HG03469 (cell line): ENCODE measurements at regions not wholly inside any gene's neighbourhood (a gene's known extent, or its start where the extent isn't known, plus 50 kb on each side); places are given as distances from the start of the nearest gene placed in this dataset.
"Not testable (repeated sequence)": the region's sequence is repeated elsewhere in the genome, so short reads cannot be mapped to it uniquely, and the experiment has no call there.

Source experiments
- ATAC-seq: cut with Tn5 transposase; IDR thresholded peaks from one replicate; pipeline ENCODE4 v1.9.1; 2021; ENCODE audit warnings: mild to moderate bottlenecking, moderate library complexity, moderate number of reproducible peaks; ENCODE audit not compliant: unreplicated experiment

GRCh38 chr6:139970591-139970991, 596.1 kb upstream of the CITED2 start:
- no peak for ATAC-seq

GRCh38 chr6:139967497-139967896, 593.0 kb upstream of the CITED2 start:
- ATAC-seq = no peak

- no peak for ATAC-seq
Observed at GRCh38 chr6:139965393-139965792, 590.9 kb upstream of the CITED2 start.

GRCh38 chr6:139964737-139965136, 590.3 kb upstream of the CITED2 start:
- ATAC-seq = no peak

GRCh38 chr6:139962654-139963347, 588.4 kb upstream of the CITED2 start:
- no peak for ATAC-seq

- no peak for ATAC-seq
Observed at GRCh38 chr6:139961190-139961589, 586.7 kb upstream of the CITED2 start.

- ATAC-seq = no peak
Observed at GRCh38 chr6:139960671-139961070, 586.2 kb upstream of the CITED2 start.

- ATAC-seq = no peak
Observed at GRCh38 chr6:139955366-139956155, 581.1 kb upstream of the CITED2 start.

GRCh38 chr6:139954463-139955071, 580.1 kb upstream of the CITED2 start:
- ATAC-seq = no peak

GRCh38 chr6:139953780-139954179, 579.3 kb upstream of the CITED2 start:
- ATAC-seq = not testable (repeated sequence)

- no peak for ATAC-seq
Observed at GRCh38 chr6:139951172-139951571, 576.7 kb upstream of the CITED2 start.

GRCh38 chr6:139944976-139945375, 570.5 kb upstream of the CITED2 start:
- ATAC-seq = no peak

GRCh38 chr6:139944131-139944530, 569.7 kb upstream of the CITED2 start:
- no peak for ATAC-seq

GRCh38 chr6:139943391-139943790, 568.9 kb upstream of the CITED2 start:
- no peak for ATAC-seq

- no peak for ATAC-seq
Observed at GRCh38 chr6:139942331-139942730, 567.9 kb upstream of the CITED2 start.

GRCh38 chr6:139941826-139942225, 567.4 kb upstream of the CITED2 start:
- ATAC-seq = no peak

- ATAC-seq = peak; percentile 89
Observed at GRCh38 chr6:139940741-139941729, 566.6 kb upstream of the CITED2 start.

GRCh38 chr6:139939189-139939979, 564.9 kb upstream of the CITED2 start:
- no peak for ATAC-seq

GRCh38 chr6:139932671-139933070, 558.2 kb upstream of the CITED2 start:
- ATAC-seq = no peak

GRCh38 chr6:139931747-139932146, 557.3 kb upstream of the CITED2 start:
- ATAC-seq = no peak
